ENCODE measurements at regions not wholly inside any gene's neighbourhood (a gene's known extent, or its start where the extent isn't known, plus 50 kb on each side); places are given as distances from the start of the nearest gene placed in this dataset.

GRCh38 chr5:2012885-2013284 is 130.2 kb upstream of the IRX4 start:
- H4K20me1 ChIP-seq (ENCODE audit: insufficient read depth, low read length), result no peaks in the 10 kb centered on the region
- H3K27me3 ChIP-seq (replicated peaks; ENCODE audit: insufficient read depth, low read length), result no peaks in the 10 kb centered on the region; the same call in 1 of the 2 replicates
- H3K4me3 ChIP-seq (ENCODE audit: low read length), result no peak overlapping the region
- H3K9me2 ChIP-seq (replicated peaks; ENCODE audit: insufficient read depth, low read length), result no peaks in the 10 kb centered on the region
- H2AFZ ChIP-seq (ENCODE audit: low read length), result no peak overlapping the region
- H3K4me2 ChIP-seq (ENCODE audit: low read depth, low read length), result no peak overlapping the region
- no peak for DNase-seq
- H3K9ac ChIP-seq (ENCODE audit: low read length), result no peak overlapping the region
- H3F3A ChIP-seq (ENCODE audit: insufficient read depth, low read length), result no peaks in the 10 kb centered on the region
- H3K9me3 ChIP-seq (replicated peaks; ENCODE audit: insufficient read depth, low read length), result no peaks in the 10 kb centered on the region
- TF ChIP-seq EZH2phosphoT487 (IDR thresholded peaks at IDR 0.05; ENCODE audit: low read length), result no peak
- TF ChIP-seq EZH2 (optimal IDR thresholded peaks at IDR 0.05; ENCODE audit: low read depth, low read length), result no peak
- TF ChIP-seq CTCF (IDR thresholded peaks at IDR 0.05; ENCODE audit: low read length), result no peak
- H3K36me3 ChIP-seq (replicated peaks; ENCODE audit: insufficient read depth, low read length), result no peaks in the 10 kb centered on the region
- H3K27ac ChIP-seq (ENCODE audit: low read length), result no peak overlapping the region
- H3K4me1 ChIP-seq (ENCODE audit: low read length), result no peaks in the 10 kb centered on the region
- no peaks in the 10 kb centered on the region for H3K79me2 ChIP-seq (ENCODE audit: low read length)

GRCh38 chr5:2011481-2012411 is 129.0 kb upstream of the IRX4 start:
- Histone ChIP-seq H3K4me2 (ENCODE audit: low read depth, low read length) (no peak overlapping the region), H3K27me3 (replicated peaks; ENCODE audit: insufficient read depth, low read length) (no peaks in the 10 kb centered on the region; the same call in 1 of the 2 replicates), H3K27ac (ENCODE audit: low read length) (no peak overlapping the region)

GRCh38 chr5:2010940-2011339 is 128.2 kb upstream of the IRX4 start:
- H4K20me1 ChIP-seq (ENCODE audit: insufficient read depth, low read length), result no peaks in the 10 kb centered on the region
- no peak for TF ChIP-seq EZH2phosphoT487 (IDR thresholded peaks at IDR 0.05; ENCODE audit: low read length)
- no peak for TF ChIP-seq EZH2 (optimal IDR thresholded peaks at IDR 0.05; ENCODE audit: low read depth, low read length)
- no peak for TF ChIP-seq CTCF (IDR thresholded peaks at IDR 0.05; ENCODE audit: low read length)
- no peak overlapping the region for H3K4me3 ChIP-seq (ENCODE audit: low read length)
- H3K36me3 ChIP-seq (replicated peaks; ENCODE audit: insufficient read depth, low read length), result no peaks in the 10 kb centered on the region
- no peaks in the 10 kb centered on the region for H3K79me2 ChIP-seq (ENCODE audit: low read length)
- no peak for DNase-seq
- no peaks in the 10 kb centered on the region for H3F3A ChIP-seq (ENCODE audit: insufficient read depth, low read length)
- no peaks in the 10 kb centered on the region for H3K9me3 ChIP-seq (replicated peaks; ENCODE audit: insufficient read depth, low read length)
- no peaks in the 10 kb centered on the region for H3K9me2 ChIP-seq (replicated peaks; ENCODE audit: insufficient read depth, low read length)
- no peaks in the 10 kb centered on the region; the same call in 1 of the 2 replicates for H3K27me3 ChIP-seq (replicated peaks; ENCODE audit: insufficient read depth, low read length)
- no peak overlapping the region for H3K27ac ChIP-seq (ENCODE audit: low read length)
- no peak overlapping the region for H3K9ac ChIP-seq (ENCODE audit: low read length)
- H2AFZ ChIP-seq (ENCODE audit: low read length), result no peak overlapping the region
- no peak overlapping the region for H3K4me2 ChIP-seq (ENCODE audit: low read depth, low read length)
- no peaks in the 10 kb centered on the region for H3K4me1 ChIP-seq (ENCODE audit: low read length)

More at GRCh38 chr5:2011481-2012411, 129.0 kb upstream of the IRX4 start:
- H3K36me3 ChIP-seq (replicated peaks; ENCODE audit: insufficient read depth, low read length), result no peaks in the 10 kb centered on the region
- no peaks in the 10 kb centered on the region for H3F3A ChIP-seq (ENCODE audit: insufficient read depth, low read length)
- no peaks in the 10 kb centered on the region for H3K9me3 ChIP-seq (replicated peaks; ENCODE audit: insufficient read depth, low read length)
- no peaks in the 10 kb centered on the region for H3K4me1 ChIP-seq (ENCODE audit: low read length)
- no peak for DNase-seq
- no peak overlapping the region for H3K9ac ChIP-seq (ENCODE audit: low read length)
- TF ChIP-seq EZH2 (optimal IDR thresholded peaks at IDR 0.05; ENCODE audit: low read depth, low read length) (no peak), CTCF (IDR thresholded peaks at IDR 0.05; ENCODE audit: low read length) (no peak), EZH2phosphoT487 (IDR thresholded peaks at IDR 0.05; ENCODE audit: low read length) (no peak)
- H3K4me3 ChIP-seq (ENCODE audit: low read length), result no peak overlapping the region
- no peaks in the 10 kb centered on the region for H3K9me2 ChIP-seq (replicated peaks; ENCODE audit: insufficient read depth, low read length)
- H4K20me1 ChIP-seq (ENCODE audit: insufficient read depth, low read length), result no peaks in the 10 kb centered on the region
- H3K79me2 ChIP-seq (ENCODE audit: low read length), result no peaks in the 10 kb centered on the region
- no peak overlapping the region for H2AFZ ChIP-seq (ENCODE audit: low read length)
